ENCODE measurements at regions not wholly inside any gene's neighbourhood (a gene's known extent, or its start where the extent isn't known, plus 50 kb on each side); places are given as distances from the start of the nearest gene placed in this dataset.

DNA sequence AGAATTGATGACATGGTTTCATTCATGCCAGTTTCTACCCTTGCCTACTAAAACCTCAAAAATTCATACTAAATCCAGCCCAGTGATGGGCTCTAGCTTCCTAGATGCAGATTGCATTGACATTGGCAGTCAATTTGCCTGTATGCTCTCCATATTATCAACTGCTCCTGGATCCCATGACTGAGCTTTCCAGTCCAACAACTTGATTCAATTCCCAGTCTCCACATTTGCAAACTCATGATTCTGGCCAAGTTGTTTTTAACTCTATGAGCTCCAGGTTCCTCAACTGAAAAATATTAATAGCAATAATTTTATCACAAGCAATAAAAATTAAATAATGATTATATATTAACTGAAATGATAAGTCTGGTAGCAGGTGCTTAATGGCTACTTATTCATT is 51.0 kb upstream of the DSC1 start:
- Mint-ChIP-seq H3K4me3 (no peak overlapping the region), H3K36me3 (no peaks in the 10 kb centered on the region), H3K27ac (no peak overlapping the region), H3K27me3 (no peaks in the 10 kb centered on the region), H3K9me3 (peaks cover 0 to 11% (median 3%) of the 10 kb centered on the region in 3 donors), H3K4me1 (no peaks in the 10 kb centered on the region)

- H3K36me3 Mint-ChIP-seq, result no peaks in the 10 kb centered on the region
- no peak overlapping the region for H3K4me3 Mint-ChIP-seq
- H3K9me3 Mint-ChIP-seq, result peaks cover 7 to 10% (median 10%) of the 10 kb centered on the region in 3 donors
- H3K27ac Mint-ChIP-seq, result no peak overlapping the region
- H3K4me1 Mint-ChIP-seq, result no peaks in the 10 kb centered on the region
- H3K27me3 Mint-ChIP-seq, result no peaks in the 10 kb centered on the region
These were observed 54.6 kb upstream of the DSC1 start for GRCh38 chr18:31217038-31217849.

DNA sequence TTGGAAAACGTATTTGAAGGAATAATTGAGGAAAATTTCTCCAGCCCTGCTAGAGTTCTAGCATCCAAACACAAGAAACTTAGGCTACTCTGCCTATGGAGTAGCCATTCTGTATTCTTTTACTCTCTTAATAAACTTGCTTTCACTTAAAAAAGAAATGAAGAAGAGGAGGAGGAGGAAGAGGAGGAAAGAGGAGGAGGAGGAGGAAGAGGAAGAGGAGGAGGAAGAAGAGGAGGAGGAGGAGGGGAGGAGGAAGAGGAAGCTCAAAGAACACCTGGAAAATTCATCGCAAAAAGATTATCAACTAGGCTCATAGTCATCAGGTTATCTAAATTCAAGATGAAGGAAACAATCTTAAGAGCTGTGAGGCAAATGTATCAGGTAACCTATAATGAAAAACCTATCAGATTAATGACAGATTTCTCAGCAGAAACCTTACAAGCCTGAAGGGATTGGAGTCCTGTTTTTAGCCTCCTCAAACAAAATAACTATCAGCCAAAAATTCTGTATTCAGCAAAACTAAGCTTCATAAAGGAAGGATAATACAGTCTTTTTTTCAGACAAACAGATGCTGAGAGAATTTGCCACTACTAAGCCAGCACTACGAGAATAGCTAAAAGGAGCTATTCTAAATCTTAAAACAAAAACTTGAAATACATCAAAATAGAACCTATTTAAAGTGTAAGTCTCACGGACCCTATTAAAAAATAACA is 56.2 kb upstream of the DSC1 start:
- Mint-ChIP-seq H3K27me3 (no peaks in the 10 kb centered on the region), H3K4me3 (no peak overlapping the region), H3K36me3 (no peaks in the 10 kb centered on the region), H3K9me3 (peaks cover 7 to 15% (median 10%) of the 10 kb centered on the region in 3 donors), H3K4me1 (peaks cover 0 to 2% (median 0%) of the 10 kb centered on the region in 3 donors), H3K27ac (no peak overlapping the region)

DNA sequence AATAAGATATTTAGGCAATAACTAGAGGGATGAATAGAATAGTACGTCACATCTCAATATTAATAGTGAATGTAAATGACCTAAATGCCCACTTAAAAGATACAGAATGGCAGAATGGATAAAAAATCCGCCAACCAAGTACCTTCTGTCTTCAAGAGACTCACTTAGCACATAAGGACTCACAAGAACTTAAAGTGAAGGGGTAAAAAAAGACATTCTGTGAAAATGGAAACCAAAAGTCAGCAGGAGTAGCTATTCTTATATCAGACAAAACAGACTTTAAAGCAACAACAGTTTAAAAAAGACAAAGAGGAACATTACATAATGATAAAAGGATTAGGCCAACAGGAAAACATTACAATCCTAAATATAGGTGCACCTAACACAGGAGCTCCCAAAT is 56.7 kb upstream of the DSC1 start:
- Mint-ChIP-seq H3K36me3 (no peaks in the 10 kb centered on the region), H3K27ac (no peak overlapping the region), H3K4me3 (no peak overlapping the region), H3K27me3 (no peaks in the 10 kb centered on the region), H3K4me1 (peaks cover 0 to 2% (median 0%) of the 10 kb centered on the region in 3 donors), H3K9me3 (peaks cover 7 to 15% (median 10%) of the 10 kb centered on the region in 3 donors)

- H3K36me3 Mint-ChIP-seq, result no peaks in the 10 kb centered on the region
- peaks cover 6 to 16% (median 12%) of the 10 kb centered on the region in 3 donors for H3K9me3 Mint-ChIP-seq
- H3K27me3 Mint-ChIP-seq, result no peaks in the 10 kb centered on the region
- no peak overlapping the region for H3K27ac Mint-ChIP-seq
- peaks cover 0 to 2% (median 0%) of the 10 kb centered on the region in 3 donors for H3K4me1 Mint-ChIP-seq
- H3K4me3 Mint-ChIP-seq, result no peak overlapping the region
These were observed 60.7 kb upstream of the DSC1 start for GRCh38 chr18:31223371-31223770.

GRCh38 chr18:31225668-31226067 is 63.0 kb upstream of the DSC1 start:
- H3K27me3 Mint-ChIP-seq, result no peaks in the 10 kb centered on the region

DNA sequence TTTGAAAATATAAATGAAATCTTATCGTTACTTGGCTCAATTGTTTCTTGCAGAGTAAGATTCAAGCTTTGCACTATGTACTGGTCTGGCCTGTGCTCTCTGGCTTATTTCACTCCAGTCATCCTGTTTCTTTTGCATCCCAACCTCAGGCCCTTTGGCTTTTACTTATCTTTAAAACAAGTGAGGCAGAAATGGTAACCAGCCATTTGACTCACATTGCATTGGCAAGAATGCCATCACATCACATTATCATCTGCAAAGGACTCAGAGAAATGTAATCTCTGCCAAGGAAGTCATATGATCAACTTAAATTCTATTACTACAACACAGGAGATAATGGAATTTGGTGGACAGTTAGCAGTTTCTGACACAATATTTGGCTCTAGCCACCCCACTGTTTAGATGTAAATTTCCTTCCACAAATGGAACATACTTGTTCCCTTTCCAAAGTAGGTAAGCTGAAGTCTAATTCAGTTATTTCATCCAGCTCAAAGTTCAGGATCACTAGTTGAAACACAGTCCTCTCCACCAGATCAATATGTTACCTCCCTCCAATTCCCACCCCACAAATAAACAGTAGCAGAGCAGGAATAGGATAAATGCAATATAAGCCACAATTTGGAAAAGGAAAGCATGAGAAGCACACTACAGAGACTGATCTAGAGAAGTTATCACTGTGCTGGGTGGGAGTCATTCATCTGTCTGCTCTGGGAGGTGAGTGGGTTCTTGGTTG is 65.0 kb upstream of the DSC1 start:
- Mint-ChIP-seq H3K4me1 (peaks cover 0 to 2% (median 0%) of the 10 kb centered on the region in 3 donors), H3K9me3 (peaks cover 2 to 7% (median 2%) of the 10 kb centered on the region in 3 donors), H3K27ac (no peak overlapping the region), H3K4me3 (no peak overlapping the region), H3K27me3 (no peaks in the 10 kb centered on the region), H3K36me3 (no peaks in the 10 kb centered on the region)

More at GRCh38 chr18:31225668-31226067, 63.0 kb upstream of the DSC1 start:
- H3K36me3 Mint-ChIP-seq, result no peaks in the 10 kb centered on the region
- H3K27ac Mint-ChIP-seq, result no peak overlapping the region
- H3K4me1 Mint-ChIP-seq, result peaks cover 0 to 2% (median 0%) of the 10 kb centered on the region in 3 donors
- no peak overlapping the region for H3K4me3 Mint-ChIP-seq
- H3K9me3 Mint-ChIP-seq, result peaks cover 4 to 16% (median 9%) of the 10 kb centered on the region in 3 donors

- H3K36me3 Mint-ChIP-seq, result no peaks in the 10 kb centered on the region
- no peak overlapping the region for H3K4me3 Mint-ChIP-seq
- H3K27ac Mint-ChIP-seq, result no peak overlapping the region
- H3K27me3 Mint-ChIP-seq, result no peaks in the 10 kb centered on the region
- peaks cover 1 to 4% (median 2%) of the 10 kb centered on the region in 3 donors for H3K9me3 Mint-ChIP-seq
- H3K4me1 Mint-ChIP-seq, result no peaks in the 10 kb centered on the region
These were observed 67.2 kb upstream of the DSC1 start for GRCh38 chr18:31229829-31230228.

DNA sequence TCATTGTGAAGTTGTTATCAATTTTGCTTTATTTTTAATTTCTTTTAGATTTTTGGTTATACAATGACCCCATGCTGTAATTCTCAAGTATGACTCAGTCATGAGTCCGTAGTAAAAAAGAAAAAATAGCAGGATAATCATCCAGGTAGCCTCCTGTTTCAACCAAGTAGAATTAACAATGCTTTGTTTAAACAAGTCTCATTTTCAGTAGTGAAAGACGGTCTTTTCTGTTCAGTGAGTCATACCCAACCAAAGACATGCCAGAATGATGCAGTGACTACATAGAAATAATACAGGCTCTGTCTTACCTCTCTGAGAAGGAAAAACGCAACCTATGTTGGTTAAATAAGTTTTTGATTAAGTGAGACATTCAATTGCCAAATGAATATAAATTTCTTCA is 67.8 kb upstream of the DSC1 start:
- Mint-ChIP-seq H3K9me3 (peaks cover 0 to 4% (median 2%) of the 10 kb centered on the region in 3 donors), H3K4me3 (no peak overlapping the region), H3K27me3 (no peaks in the 10 kb centered on the region), H3K27ac (no peak overlapping the region), H3K4me1 (no peaks in the 10 kb centered on the region), H3K36me3 (no peaks in the 10 kb centered on the region)

DNA sequence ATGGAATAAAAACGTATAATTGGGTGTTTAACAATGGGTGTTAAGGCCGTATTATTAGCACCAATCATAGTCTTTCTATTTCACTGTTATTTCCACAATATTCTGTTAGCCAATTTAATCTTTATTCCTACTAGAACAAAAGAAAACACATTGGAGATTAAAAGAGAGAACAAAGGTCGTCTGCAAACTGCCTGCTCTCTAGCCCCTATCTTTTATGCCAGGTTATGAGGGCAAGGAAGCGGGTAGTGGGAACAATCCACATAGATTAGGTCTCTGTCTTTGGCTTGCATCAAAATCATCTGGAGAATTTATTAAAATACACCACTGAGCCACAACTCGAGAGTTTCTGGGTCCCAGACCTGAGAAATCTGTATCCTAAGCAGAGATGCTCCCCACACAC is 69.4 kb upstream of the DSC1 start:
- H3K4me1 Mint-ChIP-seq, result no peaks in the 10 kb centered on the region
- no peak overlapping the region for H3K4me3 Mint-ChIP-seq
- H3K36me3 Mint-ChIP-seq, result no peaks in the 10 kb centered on the region
- H3K27me3 Mint-ChIP-seq, result no peaks in the 10 kb centered on the region
- H3K27ac Mint-ChIP-seq, result no peak overlapping the region
- H3K9me3 Mint-ChIP-seq, result peaks cover 0 to 2% (median 2%) of the 10 kb centered on the region in 3 donors

GRCh38 chr18:31232775-31233424 is 70.2 kb upstream of the DSC1 start:
- H3K27ac Mint-ChIP-seq, result no peak overlapping the region
- no peaks in the 10 kb centered on the region for H3K36me3 Mint-ChIP-seq
- no peaks in the 10 kb centered on the region for H3K4me1 Mint-ChIP-seq
- no peak overlapping the region for H3K4me3 Mint-ChIP-seq
- peaks cover 0 to 3% (median 0%) of the 10 kb centered on the region in 3 donors for H3K9me3 Mint-ChIP-seq
- H3K27me3 Mint-ChIP-seq, result no peaks in the 10 kb centered on the region

DNA sequence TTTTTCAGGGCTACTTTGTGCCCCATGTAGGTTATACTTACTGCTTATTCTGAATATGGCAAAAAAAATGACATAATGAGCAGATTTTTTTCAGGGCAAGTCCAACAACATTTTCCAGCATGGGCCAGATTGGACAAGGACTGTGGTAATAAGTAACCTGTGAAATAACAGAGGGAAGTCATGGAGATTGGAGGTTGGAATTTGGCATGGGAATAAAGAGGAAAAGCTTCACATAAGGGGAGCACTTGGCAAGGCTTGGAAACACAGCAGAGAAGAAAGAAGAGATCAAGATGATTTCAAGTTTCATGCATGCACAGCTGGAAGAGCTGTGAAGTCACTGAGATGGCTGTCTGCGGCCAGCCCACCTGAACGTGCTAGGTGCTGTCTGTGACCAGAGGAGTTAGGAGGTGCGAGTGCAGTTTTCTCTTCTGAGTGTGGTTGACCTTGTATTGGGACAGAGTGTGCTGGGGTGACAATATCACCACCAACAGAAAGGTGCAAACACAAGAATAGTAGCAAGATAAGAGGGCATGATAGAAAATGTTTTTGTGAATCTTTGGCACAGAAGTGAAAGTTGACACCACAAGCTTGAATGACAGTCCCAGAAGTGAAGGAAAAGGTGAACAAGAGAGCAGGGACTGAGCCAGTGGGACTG is 71.1 kb upstream of the DSC1 start:
- no peaks in the 10 kb centered on the region for H3K27me3 Mint-ChIP-seq
- no peaks in the 10 kb centered on the region for H3K36me3 Mint-ChIP-seq
- H3K4me3 Mint-ChIP-seq, result no peak overlapping the region
- H3K9me3 Mint-ChIP-seq, result peaks cover 0 to 3% (median 0%) of the 10 kb centered on the region in 3 donors
- no peaks in the 10 kb centered on the region for H3K4me1 Mint-ChIP-seq
- no peak overlapping the region for H3K27ac Mint-ChIP-seq

GRCh38 chr18:31235856-31236255 is 73.2 kb upstream of the DSC1 start:
- H3K9me3 Mint-ChIP-seq, result peaks cover 2 to 6% (median 5%) of the 10 kb centered on the region in 3 donors
- H3K27me3 Mint-ChIP-seq, result no peaks in the 10 kb centered on the region
- H3K36me3 Mint-ChIP-seq, result no peaks in the 10 kb centered on the region
- H3K4me1 Mint-ChIP-seq, result no peaks in the 10 kb centered on the region
- H3K27ac Mint-ChIP-seq, result no peak overlapping the region
- no peak overlapping the region for H3K4me3 Mint-ChIP-seq

- H3K27ac Mint-ChIP-seq, result no peak overlapping the region
- peaks cover 2 to 7% (median 5%) of the 10 kb centered on the region in 3 donors for H3K9me3 Mint-ChIP-seq
- peak overlapping the region in 1 of 4 donors; percentile 3 for H3K4me3 Mint-ChIP-seq
- no peaks in the 10 kb centered on the region for H3K4me1 Mint-ChIP-seq
- no peaks in the 10 kb centered on the region for H3K27me3 Mint-ChIP-seq
- H3K36me3 Mint-ChIP-seq, result no peaks in the 10 kb centered on the region
These were observed 74.5 kb upstream of the DSC1 start for GRCh38 chr18:31237142-31237541.
